CD14-positive monocyte (primary cell): ENCODE measurements at regions not wholly inside any gene's neighbourhood (a gene's known extent, or its start where the extent isn't known, plus 50 kb on each side); places are given as distances from the start of the nearest gene placed in this dataset.

Experiments used
- DNase-seq, 3 donors: peaks; one replicate each; pipeline ENCODE4 v3.0.0-alpha.2; 2011 to 2022
- H2AFZ ChIP-seq: 2 replicates; pipeline ENCODE4 v1.6.0; 2012; ENCODE audit warnings: mild to moderate bottlenecking, low read depth, low read length, inconsistent platforms; ENCODE audit not compliant: insufficient read depth, poor library complexity, severe bottlenecking
- H3K27ac ChIP-seq, 2 donors: 1 replicate in 1 of 2; 2 replicates in 1 of 2; pipeline ENCODE4 v1.5.1; 2012 to 2013; ENCODE audit warnings: low read length in 2 of 2, control low read depth in 1 of 2, inconsistent platforms in 1 of 2, low read depth in 1 of 2, mild to moderate bottlenecking in 1 of 2
- H3K27me3 ChIP-seq, 2 donors: one replicate each; pipeline versions ENCODE4 v1.6.0 to v1.6.1; 2011 to 2013; ENCODE audit warnings: low read length in 2 of 2; ENCODE audit not compliant: control insufficient read depth in 2 of 2, insufficient read depth in 2 of 2
- H3K36me3 ChIP-seq, 2 donors: replicated peaks in 1 of 2; 1 replicate in 1 of 2; 2 replicates in 1 of 2; pipeline versions ENCODE4 v1.5.1 to v1.6.1; 2012 to 2013; ENCODE audit warnings: low read length in 2 of 2, control low read depth in 1 of 2, inconsistent platforms in 1 of 2, mild to moderate bottlenecking in 1 of 2; ENCODE audit not compliant: insufficient read depth in 2 of 2, control insufficient read depth in 1 of 2
- H3K4me1 ChIP-seq, 2 donors: 1 replicate in 1 of 2; 2 replicates in 1 of 2; pipeline versions ENCODE4 v1.5.1 to v1.6.1; 2012 to 2013; ENCODE audit warnings: low read length in 2 of 2, control low read depth in 1 of 2, inconsistent platforms in 1 of 2, mild to moderate bottlenecking in 1 of 2, moderate library complexity in 1 of 2; ENCODE audit not compliant: insufficient read depth in 2 of 2, control insufficient read depth in 1 of 2
- H3K4me2 ChIP-seq: replicated peaks from 2 replicates; pipeline ENCODE3; 2012; ENCODE audit warnings: low read length, moderate library complexity, mild to moderate bottlenecking; ENCODE audit not compliant: poor library complexity, severe bottlenecking; ENCODE audit errors: extremely low read depth
- H3K4me3 ChIP-seq, 3 experiments: fragments of 200-600 bp in 1 of 3; sonication (generic) in 1 of 3; replicated peaks in 1 of 3; 1 replicate in 2 of 3; 2 replicates in 1 of 3; pipeline ENCODE4 v1.5.1; 2011 to 2013; ENCODE audit warnings: low read length in 3 of 3, mild to moderate bottlenecking in 3 of 3, control low read depth in 2 of 3, low read depth in 2 of 3, inconsistent platforms in 1 of 3, moderate library complexity in 1 of 3
- H3K79me2 ChIP-seq: 2 replicates; pipeline ENCODE4 v1.6.0; 2012; ENCODE audit warnings: mild to moderate bottlenecking, control low read depth, inconsistent platforms, low read length, moderate library complexity; ENCODE audit not compliant: insufficient read depth
- H3K9ac ChIP-seq: 2 replicates; pipeline ENCODE4 v1.6.0; 2017; ENCODE audit warnings: low read length, mild to moderate bottlenecking; ENCODE audit not compliant: insufficient read depth, poor library complexity, severe bottlenecking
- H3K9me3 ChIP-seq, 2 donors: replicated peaks in 1 of 2; 1 replicate in 1 of 2; 2 replicates in 1 of 2; pipeline versions ENCODE4 v1.5.1 to v1.6.1; 2012 to 2013; ENCODE audit warnings: low read length in 2 of 2, control low read depth in 1 of 2; ENCODE audit not compliant: control insufficient read depth in 1 of 2, insufficient read depth in 1 of 2
- H4K20me1 ChIP-seq: 2 replicates; pipeline ENCODE4 v1.6.0; 2012; ENCODE audit warnings: mild to moderate bottlenecking, low read length, control low read depth, moderate library complexity; ENCODE audit not compliant: insufficient read depth
- H3K27ac Mint-ChIP-seq, 7 donors: one replicate each; pipeline ENCODE4 v1.8.0; 2020; ENCODE audit warnings: mild to moderate bottlenecking in 7 of 7, mixed read lengths in 7 of 7, moderate library complexity in 6 of 7, inconsistent platforms in 2 of 7
- H3K27me3 Mint-ChIP-seq, 3 donors: one replicate each; pipeline ENCODE4 v1.8.0; 2021 to 2022; ENCODE audit warnings: low read depth in 3 of 3, mild to moderate bottlenecking in 3 of 3, mixed read lengths in 3 of 3, moderate library complexity in 3 of 3, inconsistent platforms in 1 of 3
- H3K36me3 Mint-ChIP-seq, 2 donors: one replicate each; pipeline ENCODE4 v1.8.0; 2020; ENCODE audit warnings: mixed read lengths in 2 of 2, inconsistent platforms in 1 of 2, mild to moderate bottlenecking in 1 of 2
- H3K4me1 Mint-ChIP-seq: one replicate; pipeline ENCODE4 v1.8.0; 2020; ENCODE audit warnings: mild to moderate bottlenecking, mixed read lengths
- H3K4me3 Mint-ChIP-seq, 2 donors: one replicate each; pipeline ENCODE4 v1.8.0; 2020; ENCODE audit warnings: mild to moderate bottlenecking in 2 of 2, mixed read lengths in 2 of 2, moderate library complexity in 1 of 2
- H3K9me3 Mint-ChIP-seq, 7 donors: one replicate each; pipeline ENCODE4 v1.8.0; 2020 to 2022; ENCODE audit warnings: mixed read lengths in 7 of 7, mild to moderate bottlenecking in 6 of 7, moderate library complexity in 6 of 7, inconsistent platforms in 2 of 7
- CTCF ChIP-seq: fragments of 200-600 bp; IDR thresholded peaks from one replicate; pipeline ENCODE4 v1.8.0; 2022; ENCODE audit warnings: antibody characterized with exemption, mild to moderate bottlenecking
- WGBS: methylation state at CpG from one replicate; pipeline ENCODE4 v1.1.5; 2013; ENCODE audit warnings: missing lambda C conversion rate; ENCODE audit not compliant: insufficient coverage; 5-methylcytosine and 5-hydroxymethylcytosine counted together
- intact Hi-C, 2 donors: fragments of 100-400 bp; cut with micrococcal nuclease; formaldehyde crosslinking; loops; one replicate each; pipeline versions ENCODE4 v1.15.0 to v1.15.1; 2023

GRCh38 chr3:147333098-147333497 lies 73.2 kb downstream of the ZIC4 start:
- Mint-ChIP-seq H3K4me1 (no peaks in the 10 kb centered on the region), H3K27me3 (peaks cover 0 to 3% (median 2%) of the 10 kb centered on the region in 3 donors), H3K36me3 (no peaks in the 10 kb centered on the region), H3K27ac (no peak overlapping the region), H3K4me3 (no peak overlapping the region), H3K9me3 (no peaks in the 10 kb centered on the region)
- H3K36me3 ChIP-seq, result no peaks in the 10 kb centered on the region
- H3K9me3 ChIP-seq, result no peaks in the 10 kb centered on the region
- H3K9ac ChIP-seq, result no peak overlapping the region
- TF ChIP-seq CTCF, result no peak
- whole genome bisulfite sequencing, result no CpG with 5 or more reads among the region's 3 CpGs
- no peak overlapping the region for H3K27ac ChIP-seq
- H4K20me1 ChIP-seq, result no peaks in the 10 kb centered on the region
- no peak for DNase-seq
- H3K27me3 ChIP-seq, result no peaks in the 10 kb centered on the region
- H3K4me3 ChIP-seq, result no peak overlapping the region
- no peaks in the 10 kb centered on the region for H3K79me2 ChIP-seq
- no peak overlapping the region for H2AFZ ChIP-seq
- no peaks in the 10 kb centered on the region for H3K4me1 ChIP-seq
- intact Hi-C loops, result no loop called here
- no peak overlapping the region for H3K4me2 ChIP-seq

DNA sequence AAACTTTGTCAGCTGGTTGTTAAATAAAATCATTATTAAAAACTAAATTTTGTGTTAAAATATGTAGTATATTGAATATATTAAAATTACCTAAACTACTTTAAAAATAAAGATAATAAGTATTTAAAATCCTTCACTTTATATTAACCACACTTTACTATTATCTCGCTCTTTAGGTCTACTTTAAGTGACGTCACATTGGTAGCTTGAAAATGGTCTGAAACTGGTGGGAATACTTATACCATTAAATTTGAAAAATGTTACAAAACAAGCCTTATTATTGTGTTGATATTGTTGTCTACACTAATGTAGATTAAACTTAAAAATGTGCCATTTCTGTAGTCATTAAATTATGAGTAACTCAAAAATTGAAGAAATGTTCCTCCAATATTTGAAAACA lies 77.6 kb downstream of the ZIC4 start:
- peaks cover 0 to 1% (median 0%) of the 10 kb centered on the region in 3 donors for H3K27me3 Mint-ChIP-seq
- no peaks in the 10 kb centered on the region for H3K9me3 Mint-ChIP-seq
- Histone ChIP-seq H3K27me3 (no peaks in the 10 kb centered on the region), H3K4me2 (no peak overlapping the region), H3K79me2 (no peaks in the 10 kb centered on the region), H3K4me3 (no peak overlapping the region), H3K9ac (no peak overlapping the region), H3K9me3 (no peaks in the 10 kb centered on the region), H3K27ac (no peak overlapping the region), H4K20me1 (no peaks in the 10 kb centered on the region), H3K4me1 (no peaks in the 10 kb centered on the region), H3K36me3 (no peaks in the 10 kb centered on the region), H2AFZ (no peak overlapping the region)
- no CpG with 5 or more reads among the region's 2 CpGs for WGBS
- DNase-seq, result no peak
- H3K27ac Mint-ChIP-seq, result no peak overlapping the region
- TF ChIP-seq CTCF, result no peak
- no peaks in the 10 kb centered on the region for H3K4me1 Mint-ChIP-seq
- intact Hi-C loops, result no loop called here
- no peak overlapping the region for H3K4me3 Mint-ChIP-seq
- H3K36me3 Mint-ChIP-seq, result no peaks in the 10 kb centered on the region
